HCT116 (cell line): ENCODE measurements at regions not wholly inside any gene's neighbourhood (a gene's known extent, or its start where the extent isn't known, plus 50 kb on each side); places are given as distances from the start of the nearest gene placed in this dataset.

ENCODE experiments used
- CTCF ChIP-seq, 3 experiments: fragments of 200-600 bp in 1 of 3; sonication (generic) in 1 of 3; IDR thresholded peaks in 2 of 3; conservative IDR thresholded peaks in 1 of 3; 2 replicates each; pipeline ENCODE4 v1.5.1; 2012 to 2017; ENCODE audit warnings: low read depth in 2 of 3, low read length in 2 of 3, antibody characterized with exemption in 1 of 3, borderline replicate concordance in 1 of 3, control low read depth in 1 of 3, mild to moderate bottlenecking in 1 of 3, mixed read lengths in 1 of 3, mixed run types in 1 of 3, moderate library complexity in 1 of 3; ENCODE audit not compliant: insufficient read depth in 1 of 3
- EZH2 ChIP-seq: fragments of 200-600 bp; sonication (generic); IDR thresholded peaks from 2 replicates; pipeline ENCODE4 v1.6.1; 2017; ENCODE audit warnings: antibody characterized with exemption, mixed run types
- EZH2phosphoT487 ChIP-seq: fragments of 200-600 bp; IDR thresholded peaks from 2 replicates; pipeline ENCODE4 v1.6.1; 2018; ENCODE audit warnings: antibody characterized with exemption, borderline replicate concordance
- FOSL1 ChIP-seq: IDR thresholded peaks from 2 replicates; pipeline ENCODE4 v1.6.1; 2012; ENCODE audit warnings: low read depth
- JUND ChIP-seq: IDR thresholded peaks from 2 replicates; pipeline ENCODE4 v1.6.1; 2012
- MAX ChIP-seq: IDR thresholded peaks from 2 replicates; pipeline ENCODE4 v1.6.1; 2012
- POLR2A ChIP-seq: IDR thresholded peaks from 2 replicates; pipeline ENCODE4 v1.7.0; 2011; ENCODE audit warnings: borderline replicate concordance; ENCODE audit not compliant: insufficient read depth, insufficient read length; ENCODE audit errors: extremely low read depth
- RAD21 ChIP-seq: IDR thresholded peaks from 2 replicates; pipeline ENCODE4 v1.6.1; 2012; ENCODE audit warnings: low read depth, mild to moderate bottlenecking
- REST ChIP-seq: IDR thresholded peaks from 2 replicates; pipeline ENCODE4 v1.6.1; 2012; ENCODE audit warnings: low read depth
- SIN3A ChIP-seq: IDR thresholded peaks from 2 replicates; pipeline ENCODE4 v1.6.1; 2012; ENCODE audit warnings: low read depth
- SP1 ChIP-seq: IDR thresholded peaks from 2 replicates; pipeline ENCODE4 v1.6.1; 2012; ENCODE audit warnings: low read depth
- YY1 ChIP-seq: IDR thresholded peaks from 2 replicates; pipeline ENCODE4 v1.6.1; 2011; ENCODE audit warnings: low read length, low read depth, moderate library complexity, mild to moderate bottlenecking; ENCODE audit not compliant: insufficient replicate concordance; ENCODE audit errors: extremely low read depth
- ZBTB33 ChIP-seq: IDR thresholded peaks from 2 replicates; pipeline ENCODE4 v1.6.1; 2011; ENCODE audit warnings: mild to moderate bottlenecking, low read length, moderate library complexity; ENCODE audit not compliant: insufficient replicate concordance; ENCODE audit errors: extremely low read depth

- TF ChIP-seq EZH2 (no peak), SIN3A (no peak), REST (no peak), MAX (no peak), CTCF (IDR thresholded peaks at IDR 0.05 in 2 of 3, conservative IDR thresholded peaks at IDR 0.05 in 1 of 3; ENCODE audit: borderline replicate concordance in 1 of 3, insufficient read depth in 1 of 3, low read depth in 2 of 3, low read length in 2 of 3) (no peak), SP1 (no peak), JUND (no peak), FOSL1 (no peak), EZH2phosphoT487 (no peak), RAD21 (no peak), YY1 (no peak), POLR2A (no peak), ZBTB33 (no peak)
Observed at GRCh38 chr2:236797411-236797810, 227.8 kb downstream of the ACKR3 start.
